MM.1S (cell line): ENCODE measurements at regions not wholly inside any gene's neighbourhood (a gene's known extent, or its start where the extent isn't known, plus 50 kb on each side); places are given as distances from the start of the nearest gene placed in this dataset.

ENCODE experiments used
- CTCF ChIP-seq: fragments of 300-600 bp; sonication (generic); IDR thresholded peaks from 2 replicates; pipeline ENCODE4 v1.5.1; 2016; ENCODE audit warnings: antibody characterized with exemption, low read length, mixed read lengths
- EZH2 ChIP-seq: fragments of 300-600 bp; sonication (generic); optimal IDR thresholded peaks from 2 replicates; pipeline ENCODE3; 2017; ENCODE audit warnings: low read depth, mild to moderate bottlenecking, antibody characterized with exemption, low read length, mixed read lengths

GRCh38 chr16:73864868-73865267, 431.7 kb upstream of the PSMD7 start:
- no peak for TF ChIP-seq EZH2
- no peak for TF ChIP-seq CTCF
